ENCODE measurements at regions not wholly inside any gene's neighbourhood (a gene's known extent, or its start where the extent isn't known, plus 50 kb on each side); places are given as distances from the start of the nearest gene placed in this dataset.

- no peak for ATAC-seq (ENCODE audit: poor library complexity)
- intact Hi-C loops (cut with DNase I), result no loop called here
- no peak for DNase-seq
Measured at GRCh38 chr5:41575110-41575779, 64.8 kb upstream of the PLCXD3 start.

- ATAC-seq (ENCODE audit: poor library complexity) (no peak), DNase-seq (no peak)
- intact Hi-C loops (cut with DNase I), result no loop called here
Measured at GRCh38 chr5:41574391-41574790, 64.0 kb upstream of the PLCXD3 start.
